ENCODE measurements at regions not wholly inside any gene's neighbourhood (a gene's known extent, or its start where the extent isn't known, plus 50 kb on each side); places are given as distances from the start of the nearest gene placed in this dataset.

- no peak for DNase-seq (ENCODE audit: extremely low read depth, low read depth)
Measured at GRCh38 chr5:42898760-42899159, 87.1 kb upstream of the SELENOP start.

GRCh38 chr5:42896523-42896922, 84.8 kb upstream of the SELENOP start:
- no peak for DNase-seq (ENCODE audit: extremely low read depth, low read depth)

GRCh38 chr5:42894057-42894456, 82.4 kb upstream of the SELENOP start:
- no peak for DNase-seq (ENCODE audit: extremely low read depth, low read depth)

- DNase-seq (ENCODE audit: extremely low read depth, low read depth): peak; percentile 83
Measured at GRCh38 chr5:42889311-42889933, 77.7 kb upstream of the SELENOP start.

GRCh38 chr5:42888771-42889170, 77.1 kb upstream of the SELENOP start:
- DNase-seq (ENCODE audit: extremely low read depth, low read depth): no peak

GRCh38 chr5:42887575-42887974, 75.9 kb upstream of the SELENOP start:
- DNase-seq (ENCODE audit: extremely low read depth, low read depth): no peak

- no peak for DNase-seq (ENCODE audit: extremely low read depth, low read depth)
Measured at GRCh38 chr5:42887097-42887496, 75.4 kb upstream of the SELENOP start.

- DNase-seq (ENCODE audit: extremely low read depth, low read depth): no peak
Measured at GRCh38 chr5:42886635-42887034, 74.9 kb upstream of the SELENOP start.

- DNase-seq (ENCODE audit: extremely low read depth, low read depth): no peak
Measured at GRCh38 chr5:42884326-42884725, 72.6 kb upstream of the SELENOP start.

GRCh38 chr5:42881416-42882117, 69.9 kb upstream of the SELENOP start:
- no peak for DNase-seq (ENCODE audit: extremely low read depth, low read depth)

- DNase-seq (ENCODE audit: extremely low read depth, low read depth): no peak
Measured at GRCh38 chr5:42880496-42881150, 68.9 kb upstream of the SELENOP start.

GRCh38 chr5:42879291-42879690, 67.6 kb upstream of the SELENOP start:
- DNase-seq (ENCODE audit: extremely low read depth, low read depth): no peak

GRCh38 chr5:42878550-42878949, 66.9 kb upstream of the SELENOP start:
- no peak for DNase-seq (ENCODE audit: extremely low read depth, low read depth)

- no peak for DNase-seq (ENCODE audit: extremely low read depth, low read depth)
Measured at GRCh38 chr5:42878041-42878440, 66.3 kb upstream of the SELENOP start.

GRCh38 chr5:42877431-42877830, 65.7 kb upstream of the SELENOP start:
- DNase-seq (ENCODE audit: extremely low read depth, low read depth): no peak

GRCh38 chr5:42876375-42876844, 64.7 kb upstream of the SELENOP start:
- DNase-seq (ENCODE audit: extremely low read depth, low read depth): no peak

- DNase-seq (ENCODE audit: extremely low read depth, low read depth): no peak
Measured at GRCh38 chr5:42875785-42876374, 64.2 kb upstream of the SELENOP start.

GRCh38 chr5:42875211-42875610, 63.5 kb upstream of the SELENOP start:
- no peak for DNase-seq (ENCODE audit: extremely low read depth, low read depth)

GRCh38 chr5:42874621-42875198, 63.0 kb upstream of the SELENOP start:
- DNase-seq (ENCODE audit: extremely low read depth, low read depth): no peak

GRCh38 chr5:42872865-42873264, 61.2 kb upstream of the SELENOP start:
- DNase-seq (ENCODE audit: extremely low read depth, low read depth): no peak

- no peak for DNase-seq (ENCODE audit: extremely low read depth, low read depth)
Measured at GRCh38 chr5:42870882-42871418, 59.3 kb upstream of the SELENOP start.
